ENCODE measurements at regions not wholly inside any gene's neighbourhood (a gene's known extent, or its start where the extent isn't known, plus 50 kb on each side); places are given as distances from the start of the nearest gene placed in this dataset.

GRCh38 chr11:81070948-81071347 is 1630.1 kb upstream of the TENM4 start (continued):
- no peak for TF ChIP-seq ZNF592 (IDR thresholded peaks at IDR 0.05)
- TF ChIP-seq, protein P1, sequence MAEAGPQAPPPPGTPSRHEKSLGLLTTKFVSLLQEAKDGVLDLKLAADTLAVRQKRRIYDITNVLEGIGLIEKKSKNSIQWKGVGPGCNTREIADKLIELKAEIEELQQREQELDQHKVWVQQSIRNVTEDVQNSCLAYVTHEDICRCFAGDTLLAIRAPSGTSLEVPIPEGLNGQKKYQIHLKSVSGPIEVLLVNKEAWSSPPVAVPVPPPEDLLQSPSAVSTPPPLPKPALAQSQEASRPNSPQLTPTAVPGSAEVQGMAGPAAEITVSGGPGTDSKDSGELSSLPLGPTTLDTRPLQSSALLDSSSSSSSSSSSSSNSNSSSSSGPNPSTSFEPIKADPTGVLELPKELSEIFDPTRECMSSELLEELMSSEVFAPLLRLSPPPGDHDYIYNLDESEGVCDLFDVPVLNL (IDR thresholded peaks at IDR 0.05; ENCODE audit: low read depth, low read length) = no peak
- no peak for TF ChIP-seq TCF3 (IDR thresholded peaks at IDR 0.05; ENCODE audit: borderline replicate concordance, insufficient read depth, low read depth, low read length)
- TF ChIP-seq ASH2L (IDR thresholded peaks at IDR 0.05; ENCODE audit: borderline replicate concordance, low read depth) = no peak
- peak; percentile 33 for TF ChIP-seq SKIL (IDR thresholded peaks at IDR 0.05; ENCODE audit: low read depth, poor library complexity, severe bottlenecking)
- no peak for TF ChIP-seq PML (IDR thresholded peaks at IDR 0.05; ENCODE audit: low read length)
- TF ChIP-seq SMAD5 (IDR thresholded peaks at IDR 0.05; ENCODE audit: low read depth) = no peak
- TF ChIP-seq, protein P2, sequence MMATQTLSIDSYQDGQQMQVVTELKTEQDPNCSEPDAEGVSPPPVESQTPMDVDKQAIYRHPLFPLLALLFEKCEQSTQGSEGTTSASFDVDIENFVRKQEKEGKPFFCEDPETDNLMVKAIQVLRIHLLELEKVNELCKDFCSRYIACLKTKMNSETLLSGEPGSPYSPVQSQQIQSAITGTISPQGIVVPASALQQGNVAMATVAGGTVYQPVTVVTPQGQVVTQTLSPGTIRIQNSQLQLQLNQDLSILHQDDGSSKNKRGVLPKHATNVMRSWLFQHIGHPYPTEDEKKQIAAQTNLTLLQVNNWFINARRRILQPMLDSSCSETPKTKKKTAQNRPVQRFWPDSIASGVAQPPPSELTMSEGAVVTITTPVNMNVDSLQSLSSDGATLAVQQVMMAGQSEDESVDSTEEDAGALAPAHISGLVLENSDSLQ (IDR thresholded peaks at IDR 0.05) = no peak
- TF ChIP-seq, protein P3, sequence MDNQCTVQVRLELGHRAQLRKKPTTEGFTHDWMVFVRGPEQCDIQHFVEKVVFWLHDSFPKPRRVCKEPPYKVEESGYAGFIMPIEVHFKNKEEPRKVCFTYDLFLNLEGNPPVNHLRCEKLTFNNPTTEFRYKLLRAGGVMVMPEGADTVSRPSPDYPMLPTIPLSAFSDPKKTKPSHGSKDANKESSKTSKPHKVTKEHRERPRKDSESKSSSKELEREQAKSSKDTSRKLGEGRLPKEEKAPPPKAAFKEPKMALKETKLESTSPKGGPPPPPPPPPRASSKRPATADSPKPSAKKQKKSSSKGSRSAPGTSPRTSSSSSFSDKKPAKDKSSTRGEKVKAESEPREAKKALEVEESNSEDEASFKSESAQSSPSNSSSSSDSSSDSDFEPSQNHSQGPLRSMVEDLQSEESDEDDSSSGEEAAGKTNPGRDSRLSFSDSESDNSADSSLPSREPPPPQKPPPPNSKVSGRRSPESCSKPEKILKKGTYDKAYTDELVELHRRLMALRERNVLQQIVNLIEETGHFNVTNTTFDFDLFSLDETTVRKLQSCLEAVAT (IDR thresholded peaks at IDR 0.05) = no peak
- no peak for TF ChIP-seq SIX5 (IDR thresholded peaks at IDR 0.05; ENCODE audit: low read depth, low read length, severe bottlenecking)
- no peak for TF ChIP-seq RFX5 (IDR thresholded peaks at IDR 0.05; ENCODE audit: low read depth, low read length)
